GM19239 (cell line): ENCODE measurements at regions not wholly inside any gene's neighbourhood (a gene's known extent, or its start where the extent isn't known, plus 50 kb on each side); places are given as distances from the start of the nearest gene placed in this dataset.
"Not testable (repeated sequence)": the region's sequence is repeated elsewhere in the genome, so short reads cannot be mapped to it uniquely, and the experiment has no call there.

Source experiments
- DNase-seq: peaks from one replicate; pipeline ENCODE4 v3.0.0; 2011; ENCODE audit warnings: low spot score; ENCODE audit not compliant: insufficient read length
- FAIRE-seq: peaks from 2 replicates; lab custom pipeline; 2011; peaks lifted over from hg19 to GRCh38; lab: Jason Lieb, UNC

GRCh38 chrX:122913764-122914163 lies 270.3 kb upstream of the GRIA3 start:
- DNase-seq = no peak
- no peak for FAIRE-seq

GRCh38 chrX:122914256-122914655 lies 269.8 kb upstream of the GRIA3 start:
- FAIRE-seq (no peak), DNase-seq (no peak)

- FAIRE-seq = no peak
- no peak for DNase-seq
These were observed 249.9 kb upstream of the GRIA3 start for GRCh38 chrX:122934131-122934530.

GRCh38 chrX:122940199-122940598 lies 243.9 kb upstream of the GRIA3 start:
- DNase-seq (no peak), FAIRE-seq (no peak)

- no peak for DNase-seq
- no peak for FAIRE-seq
These were observed 242.3 kb upstream of the GRIA3 start for GRCh38 chrX:122941806-122942205.

GRCh38 chrX:122943918-122944317 lies 240.2 kb upstream of the GRIA3 start:
- no peak for FAIRE-seq
- no peak for DNase-seq

- no peak for FAIRE-seq
- no peak for DNase-seq
These were observed 238.8 kb upstream of the GRIA3 start for GRCh38 chrX:122945328-122945727.

- no peak for FAIRE-seq
These were observed 211.5 kb upstream of the GRIA3 start for GRCh38 chrX:122972604-122973003.

GRCh38 chrX:122982521-122982920 lies 201.6 kb upstream of the GRIA3 start:
- DNase-seq (no peak), FAIRE-seq (no peak)

More at GRCh38 chrX:122972604-122973003, 211.5 kb upstream of the GRIA3 start:
- no peak for DNase-seq

GRCh38 chrX:123002844-123003243 lies 181.2 kb upstream of the GRIA3 start:
- DNase-seq, FAIRE-seq: not testable (repeated sequence)

- no peak for FAIRE-seq
- DNase-seq = no peak
These were observed 170.9 kb upstream of the GRIA3 start for GRCh38 chrX:123013141-123013540.

GRCh38 chrX:123036401-123036800 lies 147.7 kb upstream of the GRIA3 start:
- no peak for FAIRE-seq

GRCh38 chrX:123049071-123049625 lies 134.9 kb upstream of the GRIA3 start:
- FAIRE-seq = no peak
- DNase-seq = no peak

More at GRCh38 chrX:123036401-123036800, 147.7 kb upstream of the GRIA3 start:
- no peak for DNase-seq

GRCh38 chrX:123060986-123061385 lies 123.1 kb upstream of the GRIA3 start:
- no peak for FAIRE-seq
- DNase-seq = no peak

GRCh38 chrX:123064053-123064452 lies 120.0 kb upstream of the GRIA3 start:
- DNase-seq (no peak), FAIRE-seq (no peak)

GRCh38 chrX:123072686-123073385 lies 111.2 kb upstream of the GRIA3 start:
- no peak for DNase-seq
- no peak for FAIRE-seq

- FAIRE-seq (no peak), DNase-seq (no peak)
These were observed 108.0 kb upstream of the GRIA3 start for GRCh38 chrX:123075947-123076561.

- FAIRE-seq (no peak), DNase-seq (no peak)
These were observed 106.4 kb upstream of the GRIA3 start for GRCh38 chrX:123077631-123078030.

GRCh38 chrX:123080065-123080464 lies 104.0 kb upstream of the GRIA3 start:
- FAIRE-seq (no peak), DNase-seq (no peak)

- no peak for DNase-seq
- FAIRE-seq = no peak
These were observed 102.3 kb upstream of the GRIA3 start for GRCh38 chrX:123081776-123082175.

- no peak for FAIRE-seq
These were observed 100.2 kb upstream of the GRIA3 start for GRCh38 chrX:123083924-123084323.

GRCh38 chrX:123084797-123085196 lies 99.3 kb upstream of the GRIA3 start:
- DNase-seq (no peak), FAIRE-seq (no peak)

More at GRCh38 chrX:123083924-123084323, 100.2 kb upstream of the GRIA3 start:
- no peak for DNase-seq
